WTC11 (cell line): ENCODE measurements at regions not wholly inside any gene's neighbourhood (a gene's known extent, or its start where the extent isn't known, plus 50 kb on each side); places are given as distances from the start of the nearest gene placed in this dataset.

Source experiments
- CREB1 ChIP-seq: sonication (generic); formaldehyde crosslinking; IDR thresholded peaks from 2 replicates; pipeline ENCODE4 v1.8.0; 2023; ENCODE audit warnings: mild to moderate bottlenecking, missing genetic modification reagents
- E2F5 ChIP-seq: sonication (generic); formaldehyde crosslinking; IDR thresholded peaks from 2 replicates; pipeline ENCODE4 v1.8.1; 2022; ENCODE audit warnings: mild to moderate bottlenecking, moderate library complexity, missing genetic modification reagents
- FOXJ3 ChIP-seq: sonication (generic); formaldehyde crosslinking; IDR thresholded peaks from 2 replicates; pipeline ENCODE4 v1.9.0; 2021; ENCODE audit warnings: missing genetic modification reagents, mild to moderate bottlenecking, borderline replicate concordance
- HMGA2 ChIP-seq: fragments of 250-450 bp; sonication (Bioruptor Pico); IDR thresholded peaks from 2 replicates; pipeline ENCODE4 v1.4.0; 2021; ENCODE audit warnings: mild to moderate bottlenecking, moderate library complexity
- KAT7 ChIP-seq: sonication (generic); formaldehyde crosslinking; IDR thresholded peaks from 2 replicates; pipeline ENCODE4 v1.8.1; 2023; ENCODE audit warnings: missing genetic modification reagents, mild to moderate bottlenecking, borderline replicate concordance
- STAT6 ChIP-seq: sonication (generic); formaldehyde crosslinking; conservative IDR thresholded peaks from 2 replicates; pipeline ENCODE4 v1.8.1; 2023; ENCODE audit warnings: mild to moderate bottlenecking, low read depth, missing genetic modification reagents, moderate library complexity
- USF2 ChIP-seq: sonication (generic); formaldehyde crosslinking; IDR thresholded peaks from 2 replicates; pipeline ENCODE4 v1.8.1; 2023; ENCODE audit warnings: mild to moderate bottlenecking, missing genetic modification reagents, moderate library complexity
- TF ChIP-seq, protein P1 (sequence below): fragments of 200-600 bp; IDR thresholded peaks from 2 replicates; pipeline ENCODE4 v1.8.0; 2022; ENCODE audit warnings: antibody characterized with exemption

- TF ChIP-seq HMGA2 (CRISPR knock-in tag) (no peak), USF2 (CRISPR knock-in tag) (no peak), KAT7 (no peak), STAT6 (no peak), CREB1 (no peak), FOXJ3 (no peak), E2F5 (no peak)
- TF ChIP-seq, protein P1, sequence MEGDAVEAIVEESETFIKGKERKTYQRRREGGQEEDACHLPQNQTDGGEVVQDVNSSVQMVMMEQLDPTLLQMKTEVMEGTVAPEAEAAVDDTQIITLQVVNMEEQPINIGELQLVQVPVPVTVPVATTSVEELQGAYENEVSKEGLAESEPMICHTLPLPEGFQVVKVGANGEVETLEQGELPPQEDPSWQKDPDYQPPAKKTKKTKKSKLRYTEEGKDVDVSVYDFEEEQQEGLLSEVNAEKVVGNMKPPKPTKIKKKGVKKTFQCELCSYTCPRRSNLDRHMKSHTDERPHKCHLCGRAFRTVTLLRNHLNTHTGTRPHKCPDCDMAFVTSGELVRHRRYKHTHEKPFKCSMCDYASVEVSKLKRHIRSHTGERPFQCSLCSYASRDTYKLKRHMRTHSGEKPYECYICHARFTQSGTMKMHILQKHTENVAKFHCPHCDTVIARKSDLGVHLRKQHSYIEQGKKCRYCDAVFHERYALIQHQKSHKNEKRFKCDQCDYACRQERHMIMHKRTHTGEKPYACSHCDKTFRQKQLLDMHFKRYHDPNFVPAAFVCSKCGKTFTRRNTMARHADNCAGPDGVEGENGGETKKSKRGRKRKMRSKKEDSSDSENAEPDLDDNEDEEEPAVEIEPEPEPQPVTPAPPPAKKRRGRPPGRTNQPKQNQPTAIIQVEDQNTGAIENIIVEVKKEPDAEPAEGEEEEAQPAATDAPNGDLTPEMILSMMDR = no peak
Observed at GRCh38 chr9:28502741-28503140, 929.5 kb upstream of the C9orf72 start.
